BJ (cell line): ENCODE measurements at regions not wholly inside any gene's neighbourhood (a gene's known extent, or its start where the extent isn't known, plus 50 kb on each side); places are given as distances from the start of the nearest gene placed in this dataset.

Experiments
- CTCF ChIA-PET: fragments of 350-600 bp; formaldehyde crosslinking; extraction: SDS; loops from one replicate; lab custom pipeline; 2021; ENCODE audit warnings: antibody characterized with exemption, inconsistent platforms; lab: Yijun Ruan, JAX
- POLR2A ChIA-PET: fragments of 300-600 bp; sonication (Branson Sonifier 250); formaldehyde crosslinking; extraction: SDS; loops from one replicate; lab custom pipeline; 2021; ENCODE audit warnings: antibody characterized with exemption; lab: Charles Lee
- DNase-seq: peaks from one replicate; pipeline ENCODE4 v3.0.0-alpha.2; 2011; ENCODE audit warnings: low read depth
- H3K27me3 ChIP-seq: 2 replicates; pipeline ENCODE4 v1.6.0; 2011; ENCODE audit warnings: low read length; ENCODE audit not compliant: control insufficient read depth, insufficient read depth
- H3K36me3 ChIP-seq: 2 replicates; pipeline ENCODE4 v1.5.1; 2011; ENCODE audit warnings: low read length; ENCODE audit not compliant: control insufficient read depth, insufficient read depth
- H3K4me3 ChIP-seq: 2 replicates; pipeline ENCODE4 v1.5.1; 2011; ENCODE audit warnings: low read depth, mild to moderate bottlenecking, control low read depth, low read length
- CTCF ChIP-seq: IDR thresholded peaks from 2 replicates; pipeline ENCODE4 v1.5.1; 2011; ENCODE audit warnings: low read depth, mild to moderate bottlenecking, control low read depth, inconsistent platforms, low read length, moderate library complexity; ENCODE audit not compliant: insufficient read depth

DNA sequence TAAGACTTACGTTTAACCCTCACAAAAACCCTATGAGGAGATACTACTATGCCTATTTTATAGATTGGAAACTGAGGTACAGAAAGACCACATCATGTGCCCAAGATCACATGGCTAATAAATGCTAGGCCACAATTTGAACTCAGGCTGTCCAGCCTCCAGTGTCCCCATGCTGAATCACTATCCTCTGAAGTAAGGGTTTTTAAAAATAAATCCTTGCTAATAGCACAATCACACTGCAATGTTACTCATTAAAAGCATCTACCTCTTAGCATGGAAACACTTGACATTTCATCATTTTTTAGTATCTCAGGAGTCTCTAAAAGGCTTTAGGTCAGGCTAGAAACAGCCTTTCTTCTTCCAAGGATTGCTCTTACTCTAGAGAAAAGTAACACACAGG is 50.0 kb upstream of the PPP1R3C start:
- Histone ChIP-seq H3K4me3 (no peak overlapping the region), H3K27me3 (no peaks in the 10 kb centered on the region), H3K36me3 (no peaks in the 10 kb centered on the region)
- no peak for TF ChIP-seq CTCF
- ChIA-PET CTCF (interaction anchor here (1.1 to 2.2 kb wide), 2 partner anchors 11 to 39 kb away, joined by 4 to 8 read pairs; no protein-coding TSS in a partner anchor), POLR2A (no interaction called here)
- no peak for DNase-seq
